SK-N-SH treated with all-trans-retinoic acid at 6 μM for 48 hours (cell line): ENCODE measurements at regions not wholly inside any gene's neighbourhood (a gene's known extent, or its start where the extent isn't known, plus 50 kb on each side); places are given as distances from the start of the nearest gene placed in this dataset.

Experiments used
- ATAC-seq: fragments of 200-7000 bp; cut with Tn5 transposase; 3 replicates; pipeline ENCODE4 v1.9.1; 2020; ENCODE audit warnings: mild to moderate bottlenecking, moderate library complexity
- ARNTL ChIP-seq: fragments of 450-650 bp; formaldehyde crosslinking; IDR thresholded peaks from 2 replicates; pipeline ENCODE4 v1.5.0; 2020; ENCODE audit warnings: low read depth, mild to moderate bottlenecking, moderate library complexity, borderline replicate concordance
- BACH2 ChIP-seq: fragments of 250-450 bp; sonication (Bioruptor Pico); IDR thresholded peaks from 2 replicates; pipeline ENCODE4 v1.9.0; 2021; ENCODE audit warnings: mild to moderate bottlenecking, borderline replicate concordance
- CREB5 ChIP-seq: fragments of 250-450 bp; sonication (Bioruptor Pico); IDR thresholded peaks from 2 replicates; pipeline ENCODE4 v1.5.1; 2020; ENCODE audit warnings: low read depth, mild to moderate bottlenecking, moderate library complexity
- CSDC2 ChIP-seq: fragments of 250-450 bp; sonication (Bioruptor Pico); IDR thresholded peaks from 2 replicates; pipeline ENCODE4 v1.5.0; 2020; ENCODE audit warnings: mild to moderate bottlenecking, moderate library complexity
- ESRRG ChIP-seq: fragments of 250-450 bp; sonication (Bioruptor Pico); IDR thresholded peaks from 2 replicates; pipeline ENCODE4 v1.6.1; 2021; ENCODE audit warnings: mild to moderate bottlenecking
- GLIS3 ChIP-seq: fragments of 250-450 bp; sonication (Bioruptor Pico); IDR thresholded peaks from 2 replicates; pipeline ENCODE4 v1.5.0; 2020; ENCODE audit warnings: mild to moderate bottlenecking, moderate library complexity
- POU6F1 ChIP-seq: fragments of 250-450 bp; sonication (Bioruptor Pico); IDR thresholded peaks from 2 replicates; pipeline ENCODE4 v1.8.0; 2021; ENCODE audit warnings: low read depth, mild to moderate bottlenecking, moderate library complexity, borderline replicate concordance
- SNAI2 ChIP-seq: fragments of 250-450 bp; sonication (Bioruptor Pico); IDR thresholded peaks from 2 replicates; pipeline ENCODE4 v1.5.0; 2020; ENCODE audit warnings: mild to moderate bottlenecking, moderate library complexity
- TCF4 ChIP-seq: fragments of 250-450 bp; sonication (Bioruptor Pico); IDR thresholded peaks from 2 replicates; pipeline ENCODE4 v1.8.0; 2021; ENCODE audit warnings: mild to moderate bottlenecking, moderate library complexity, borderline replicate concordance
- TOX ChIP-seq: fragments of 250-450 bp; sonication (Bioruptor Pico); IDR thresholded peaks from 2 replicates; pipeline ENCODE4 v1.8.0; 2021; ENCODE audit warnings: mild to moderate bottlenecking, moderate library complexity, borderline replicate concordance
- TSHZ2 ChIP-seq: fragments of 250-450 bp; sonication (Bioruptor Pico); IDR thresholded peaks from 2 replicates; pipeline ENCODE4 v1.5.0; 2020; ENCODE audit warnings: mild to moderate bottlenecking, moderate library complexity
- ZC3H10 ChIP-seq: fragments of 250-450 bp; sonication (Bioruptor Pico); IDR thresholded peaks from 2 replicates; pipeline ENCODE4 v1.5.1; 2021; ENCODE audit warnings: mild to moderate bottlenecking, moderate library complexity
- ZFP3 ChIP-seq: fragments of 250-450 bp; sonication (Bioruptor Pico); IDR thresholded peaks from 2 replicates; pipeline ENCODE4 v1.5.0; 2020; ENCODE audit warnings: mild to moderate bottlenecking, moderate library complexity
- ZNF565 ChIP-seq: fragments of 450-650 bp; formaldehyde crosslinking; conservative IDR thresholded peaks from 2 replicates; pipeline ENCODE4 v1.5.0; 2020; ENCODE audit warnings: low read depth, mild to moderate bottlenecking, moderate library complexity
- ZNF70 ChIP-seq: fragments of 450-650 bp; formaldehyde crosslinking; IDR thresholded peaks from 2 replicates; pipeline ENCODE4 v1.5.0; 2020; ENCODE audit warnings: mild to moderate bottlenecking, moderate library complexity
- ZNF8 ChIP-seq: fragments of 450-650 bp; formaldehyde crosslinking; IDR thresholded peaks from 2 replicates; pipeline ENCODE4 v1.5.0; 2020; ENCODE audit warnings: mild to moderate bottlenecking, moderate library complexity
- TF ChIP-seq, protein P1 (sequence below): fragments of 250-450 bp; sonication (Bioruptor Pico); IDR thresholded peaks from 2 replicates; pipeline ENCODE4 v1.8.0; 2020; ENCODE audit warnings: mild to moderate bottlenecking, moderate library complexity, borderline replicate concordance
- TF ChIP-seq, protein P2 (sequence below): fragments of 250-450 bp; sonication (Bioruptor Pico); IDR thresholded peaks from 2 replicates; pipeline ENCODE4 v1.5.1; 2021; ENCODE audit warnings: mild to moderate bottlenecking, moderate library complexity

DNA sequence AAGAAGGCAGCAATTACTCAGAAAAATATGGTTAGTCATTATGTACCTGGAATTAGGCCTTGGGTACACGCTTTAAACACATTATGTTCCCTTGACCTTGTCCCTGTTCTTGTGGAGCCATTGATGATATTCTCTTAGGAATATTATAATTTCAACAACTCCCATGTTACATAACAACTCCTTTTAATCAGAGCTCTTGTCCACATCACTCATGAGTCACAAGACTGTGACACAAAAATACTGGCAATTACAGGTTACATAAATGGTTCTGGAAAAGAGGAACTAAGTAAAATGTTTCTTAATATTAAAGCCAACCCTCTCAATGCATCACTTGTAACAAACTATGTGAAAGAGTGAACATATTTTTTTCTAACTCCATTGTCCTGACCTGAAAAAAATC, 143.8 kb upstream of the PCLO start:
- TF ChIP-seq TSHZ2 (CRISPR knock-in tag) (no peak), ZNF8 (CRISPR knock-in tag) (no peak), ESRRG (no peak)
- no peak for ATAC-seq

DNA sequence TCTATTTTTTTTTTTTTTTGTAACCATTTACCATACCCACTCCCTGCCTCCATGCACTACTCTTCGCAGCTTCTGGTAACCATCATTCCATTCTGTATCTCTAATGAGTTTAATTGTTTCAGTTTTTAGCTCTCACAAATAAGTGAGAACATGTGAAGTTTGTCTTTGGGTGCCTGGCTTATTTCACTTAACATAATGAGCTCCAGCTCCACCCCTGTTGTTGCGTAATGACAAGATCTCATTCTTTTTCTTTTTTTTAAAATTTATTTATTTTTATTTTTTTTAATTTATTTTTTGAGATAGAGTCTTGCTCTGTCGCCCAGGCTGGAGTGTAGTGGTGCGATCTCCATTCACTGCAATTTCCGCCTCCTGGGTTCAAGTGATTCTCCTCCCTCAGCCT, 142.3 kb upstream of the PCLO start:
- ATAC-seq, result no peak
- no peak for TF ChIP-seq TSHZ2 (CRISPR knock-in tag)
- TF ChIP-seq BACH2, result no peak
- TF ChIP-seq ZFP3, result no peak
- no peak for TF ChIP-seq TCF4 (CRISPR knock-in tag)
- TF ChIP-seq ZNF565 (CRISPR knock-in tag), result no peak
- TF ChIP-seq ZNF8 (CRISPR knock-in tag), result no peak
- TF ChIP-seq CREB5, result no peak
- TF ChIP-seq ZC3H10, result no peak
- no peak for TF ChIP-seq ZNF70 (CRISPR knock-in tag)
- TF ChIP-seq CSDC2 (CRISPR knock-in tag), result no peak
- TF ChIP-seq POU6F1 (CRISPR knock-in tag), result no peak
- TF ChIP-seq, protein P1, sequence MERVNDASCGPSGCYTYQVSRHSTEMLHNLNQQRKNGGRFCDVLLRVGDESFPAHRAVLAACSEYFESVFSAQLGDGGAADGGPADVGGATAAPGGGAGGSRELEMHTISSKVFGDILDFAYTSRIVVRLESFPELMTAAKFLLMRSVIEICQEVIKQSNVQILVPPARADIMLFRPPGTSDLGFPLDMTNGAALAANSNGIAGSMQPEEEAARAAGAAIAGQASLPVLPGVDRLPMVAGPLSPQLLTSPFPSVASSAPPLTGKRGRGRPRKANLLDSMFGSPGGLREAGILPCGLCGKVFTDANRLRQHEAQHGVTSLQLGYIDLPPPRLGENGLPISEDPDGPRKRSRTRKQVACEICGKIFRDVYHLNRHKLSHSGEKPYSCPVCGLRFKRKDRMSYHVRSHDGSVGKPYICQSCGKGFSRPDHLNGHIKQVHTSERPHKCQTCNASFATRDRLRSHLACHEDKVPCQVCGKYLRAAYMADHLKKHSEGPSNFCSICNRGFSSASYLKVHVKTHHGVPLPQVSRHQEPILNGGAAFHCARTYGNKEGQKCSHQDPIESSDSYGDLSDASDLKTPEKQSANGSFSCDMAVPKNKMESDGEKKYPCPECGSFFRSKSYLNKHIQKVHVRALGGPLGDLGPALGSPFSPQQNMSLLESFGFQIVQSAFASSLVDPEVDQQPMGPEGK (CRISPR knock-in tag), result no peak

DNA sequence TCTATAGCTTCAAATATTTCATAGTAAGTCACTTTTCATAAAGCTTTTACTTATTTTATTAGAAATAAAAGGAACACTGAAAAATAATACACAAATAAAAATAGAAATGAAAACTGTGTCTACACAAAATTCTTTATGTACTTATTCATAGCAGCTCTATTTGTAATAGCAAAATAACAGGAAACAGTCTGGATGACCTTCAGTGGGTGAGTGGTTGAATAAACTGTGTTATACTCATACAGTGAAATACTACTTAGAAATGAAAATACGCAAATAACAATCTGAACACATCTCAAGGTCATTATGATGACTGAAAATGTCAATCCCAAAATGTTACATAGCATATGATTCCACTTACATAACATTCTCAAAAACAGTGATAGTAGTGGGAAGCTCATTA, 138.7 kb upstream of the PCLO start:
- 0 out of 3 replicates have a peak, but pooled peaks have one; percentile 32 for ATAC-seq

More for the DNA sequence above, 138.7 kb upstream of the PCLO start:
- TF ChIP-seq, protein P2, sequence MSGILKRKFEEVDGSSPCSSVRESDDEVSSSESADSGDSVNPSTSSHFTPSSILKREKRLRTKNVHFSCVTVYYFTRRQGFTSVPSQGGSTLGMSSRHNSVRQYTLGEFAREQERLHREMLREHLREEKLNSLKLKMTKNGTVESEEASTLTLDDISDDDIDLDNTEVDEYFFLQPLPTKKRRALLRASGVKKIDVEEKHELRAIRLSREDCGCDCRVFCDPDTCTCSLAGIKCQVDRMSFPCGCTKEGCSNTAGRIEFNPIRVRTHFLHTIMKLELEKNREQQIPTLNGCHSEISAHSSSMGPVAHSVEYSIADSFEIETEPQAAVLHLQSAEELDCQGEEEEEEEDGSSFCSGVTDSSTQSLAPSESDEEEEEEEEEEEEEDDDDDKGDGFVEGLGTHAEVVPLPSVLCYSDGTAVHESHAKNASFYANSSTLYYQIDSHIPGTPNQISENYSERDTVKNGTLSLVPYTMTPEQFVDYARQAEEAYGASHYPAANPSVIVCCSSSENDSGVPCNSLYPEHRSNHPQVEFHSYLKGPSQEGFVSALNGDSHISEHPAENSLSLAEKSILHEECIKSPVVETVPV (CRISPR knock-in tag), result no peak
- TF ChIP-seq ARNTL (CRISPR knock-in tag), result no peak
- no peak for TF ChIP-seq GLIS3 (CRISPR knock-in tag)
- no peak for TF ChIP-seq ZFP3
- no peak for TF ChIP-seq ESRRG
- no peak for TF ChIP-seq SNAI2 (CRISPR knock-in tag)
- no peak for TF ChIP-seq ZNF70 (CRISPR knock-in tag)
- TF ChIP-seq, protein P1 (CRISPR knock-in tag), result no peak
- no peak for TF ChIP-seq CREB5
- no peak for TF ChIP-seq ZNF8 (CRISPR knock-in tag)
- TF ChIP-seq TOX (CRISPR knock-in tag), result no peak
